HepG2 (cell line): ENCODE measurements at regions not wholly inside any gene's neighbourhood (a gene's known extent, or its start where the extent isn't known, plus 50 kb on each side); places are given as distances from the start of the nearest gene placed in this dataset.

Experiments
- ATAC-seq: fragments of 200-7000 bp; cut with Tn5 transposase; 3 replicates; pipeline ENCODE4 v1.9.1; 2020; ENCODE audit warnings: mild to moderate bottlenecking, moderate library complexity
- BruUV-seq: library from RNA; stranded (reverse); fragments of 400-500 nt; replicated peaks from 2 replicates; lab custom pipeline; 2021; lab: Mats Ljungman, UMichigan
- CTCF ChIA-PET: fragments of 300-600 bp; formaldehyde crosslinking; extraction: SDS; loops from one replicate; lab custom pipeline; 2021; ENCODE audit warnings: low total read pairs, inconsistent platforms, low intra/inter-chr PET ratio; lab: Yijun Ruan, JAX
- POLR2A ChIA-PET: fragments of 350-600 bp; sonication (Branson Sonifier 250); formaldehyde crosslinking; loops from one replicate; lab custom pipeline; 2020; ENCODE audit warnings: antibody characterized with exemption, inconsistent platforms; lab: Yijun Ruan, JAX
- DNase-seq: peaks from one replicate; pipeline ENCODE4 v3.0.0-alpha.2; 2015; ENCODE audit warnings: low spot score
- FAIRE-seq: peaks from 3 replicates; lab custom pipeline; 2011; peaks lifted over from hg19 to GRCh38; lab: Jason Lieb, UNC
- H2AFZ ChIP-seq: one replicate; pipeline ENCODE4 v1.6.1; 2011; ENCODE audit warnings: low read length, inconsistent platforms
- H3K27ac ChIP-seq: fragments of 300-600 bp; 3 replicates; pipeline ENCODE4 v1.8.0; 2011; ENCODE audit warnings: mixed run types, mild to moderate bottlenecking, mixed read lengths, low read length, inconsistent platforms; ENCODE audit not compliant: insufficient read depth; ENCODE audit errors: extremely low read length
- H3K27me3 ChIP-seq, 2 experiments: fragments of 200-600 bp in 1 of 2; 2 replicates in 1 of 2; 3 replicates in 1 of 2; pipeline versions ENCODE4 v1.6.0 to v1.8.0; 2011; ENCODE audit warnings: low read length in 2 of 2, mild to moderate bottlenecking in 2 of 2, moderate library complexity in 2 of 2, inconsistent platforms in 1 of 2; ENCODE audit not compliant: insufficient read depth in 2 of 2, control insufficient read depth in 1 of 2
- H3K36me3 ChIP-seq, 2 experiments: fragments of 200-600 bp in 1 of 2; replicated peaks in 1 of 2; 2 replicates in 1 of 2; 3 replicates in 1 of 2; pipeline versions ENCODE4 v1.5.1 to v1.8.0; 2011; ENCODE audit warnings: low read length in 2 of 2, inconsistent platforms in 1 of 2; ENCODE audit not compliant: insufficient read depth in 2 of 2, control insufficient read depth in 1 of 2
- H3K4me1 ChIP-seq: 2 replicates; pipeline ENCODE4 v1.5.1; 2012; ENCODE audit warnings: low read length, inconsistent platforms; ENCODE audit not compliant: insufficient read depth
- H3K4me2 ChIP-seq: 2 replicates; pipeline ENCODE4 v1.6.0; 2011; ENCODE audit warnings: low read depth, low read length, inconsistent platforms
- H3K4me3 ChIP-seq, 3 experiments: fragments of 200-600 bp in 1 of 3; sonication (generic), shearing (Covaris generic) in 1 of 3; replicated peaks in 1 of 3; 2 replicates each; pipeline ENCODE4 v1.5.1; 2011 to 2016; ENCODE audit warnings: low read length in 3 of 3, inconsistent platforms in 2 of 3, low read depth in 2 of 3, mild to moderate bottlenecking in 2 of 3, control low read depth in 1 of 3, mixed read lengths in 1 of 3; ENCODE audit not compliant: insufficient read depth in 1 of 3
- H3K79me2 ChIP-seq: one replicate; pipeline ENCODE4 v1.6.1; 2011; ENCODE audit warnings: low read length, inconsistent platforms; ENCODE audit not compliant: insufficient read depth
- H3K9ac ChIP-seq: 2 replicates; pipeline ENCODE4 v1.6.0; 2011; ENCODE audit warnings: mild to moderate bottlenecking, low read depth, low read length, inconsistent platforms; ENCODE audit not compliant: insufficient read depth
- H3K9me3 ChIP-seq: 2 replicates; pipeline ENCODE4 v1.5.1; 2012; ENCODE audit warnings: mild to moderate bottlenecking, low read length
- H4K20me1 ChIP-seq: 2 replicates; pipeline ENCODE4 v1.6.0; 2011; ENCODE audit warnings: inconsistent platforms, mild to moderate bottlenecking, low read length, moderate library complexity; ENCODE audit not compliant: insufficient read depth
- CHCHD3 ChIP-seq: sonication (generic); formaldehyde crosslinking; IDR thresholded peaks from 2 replicates; pipeline ENCODE4 v1.8.0; 2022; ENCODE audit warnings: mild to moderate bottlenecking, missing genetic modification reagents, moderate library complexity
- GATAD2A ChIP-seq: IDR thresholded peaks from 2 replicates; pipeline ENCODE4 v1.6.1; 2016
- MAFF ChIP-seq: IDR thresholded peaks from 2 replicates; pipeline ENCODE4 v1.6.1; 2011; ENCODE audit warnings: low read depth, low read length, improper control_type of control experiment
- MAFK ChIP-seq, 2 experiments: IDR thresholded peaks in 1 of 2; conservative IDR thresholded peaks in 1 of 2; 2 replicates each; pipeline ENCODE4 v1.6.1; 2011; ENCODE audit warnings: improper control_type of control experiment in 2 of 2, low read length in 2 of 2
- MZF1 ChIP-seq: sonication (generic); formaldehyde crosslinking; IDR thresholded peaks from 2 replicates; pipeline ENCODE4 v1.8.1; 2023; ENCODE audit warnings: mild to moderate bottlenecking, missing genetic modification reagents, borderline replicate concordance
- WGBS: methylation state at CpG from one replicate; pipeline ENCODE4 v1.1.6; 2017; ENCODE audit warnings: low lambda C conversion rate; 5-methylcytosine and 5-hydroxymethylcytosine counted together
- in situ Hi-C: cut with HindIII; loops from 2 replicates; pipeline ENCODE4 v1.10.0; 2017; ENCODE audit warnings: low pct_unique_long_range_greater_than_20kb; ENCODE audit not compliant: extremely low pct_ligation_motif_present
- intact Hi-C: fragments of 100-400 bp; cut with micrococcal nuclease; formaldehyde crosslinking; loops from one replicate; pipeline ENCODE4 v1.10.0; 2022; ENCODE audit not compliant: unreplicated experiment
- TF ChIP-seq, protein P1 (sequence below), 2 experiments: sonication (generic) in 1 of 2; formaldehyde crosslinking in 1 of 2; IDR thresholded peaks; 2 replicates each; pipeline versions ENCODE4 v1.4.0 to v1.6.1; 2016 to 2020; ENCODE audit warnings: borderline replicate concordance in 1 of 2, low read depth in 1 of 2, mild to moderate bottlenecking in 1 of 2, missing genetic modification reagents in 1 of 2
- TF ChIP-seq, protein P2 (sequence below): sonication (generic); formaldehyde crosslinking; IDR thresholded peaks from 2 replicates; pipeline ENCODE4 v1.8.0; 2022; ENCODE audit warnings: missing genetic modification reagents, mild to moderate bottlenecking, borderline replicate concordance
- TF ChIP-seq, protein P3 (sequence below): sonication (generic); formaldehyde crosslinking; IDR thresholded peaks from 2 replicates; pipeline ENCODE4 v1.4.0; 2020; ENCODE audit warnings: missing genetic modification reagents, borderline replicate concordance

DNA sequence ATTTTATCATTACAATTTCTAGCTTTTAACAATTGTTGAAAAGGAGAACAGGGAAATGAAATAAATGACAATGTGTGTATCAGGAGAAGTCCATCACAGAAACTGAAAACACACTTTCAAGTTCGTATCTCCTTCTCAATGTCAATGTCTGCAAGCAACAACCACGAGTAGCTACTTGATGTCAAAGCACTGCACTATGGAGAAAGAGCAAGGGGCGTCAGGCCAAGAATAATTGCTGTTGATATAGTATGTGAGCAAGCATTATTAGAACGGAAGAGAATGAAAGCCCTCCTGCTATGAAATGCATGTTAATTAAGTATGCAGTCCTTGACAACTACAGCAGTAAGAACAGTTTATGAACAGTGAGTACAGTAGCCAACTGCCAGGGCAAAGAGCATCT, 1250.1 kb downstream of the ZPLD1 start (continued):
- TF ChIP-seq, protein P1, sequence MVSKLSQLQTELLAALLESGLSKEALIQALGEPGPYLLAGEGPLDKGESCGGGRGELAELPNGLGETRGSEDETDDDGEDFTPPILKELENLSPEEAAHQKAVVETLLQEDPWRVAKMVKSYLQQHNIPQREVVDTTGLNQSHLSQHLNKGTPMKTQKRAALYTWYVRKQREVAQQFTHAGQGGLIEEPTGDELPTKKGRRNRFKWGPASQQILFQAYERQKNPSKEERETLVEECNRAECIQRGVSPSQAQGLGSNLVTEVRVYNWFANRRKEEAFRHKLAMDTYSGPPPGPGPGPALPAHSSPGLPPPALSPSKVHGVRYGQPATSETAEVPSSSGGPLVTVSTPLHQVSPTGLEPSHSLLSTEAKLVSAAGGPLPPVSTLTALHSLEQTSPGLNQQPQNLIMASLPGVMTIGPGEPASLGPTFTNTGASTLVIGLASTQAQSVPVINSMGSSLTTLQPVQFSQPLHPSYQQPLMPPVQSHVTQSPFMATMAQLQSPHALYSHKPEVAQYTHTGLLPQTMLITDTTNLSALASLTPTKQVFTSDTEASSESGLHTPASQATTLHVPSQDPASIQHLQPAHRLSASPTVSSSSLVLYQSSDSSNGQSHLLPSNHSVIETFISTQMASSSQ (IDR thresholded peaks at IDR 0.05; ENCODE audit: low read depth) = no peak
- TF ChIP-seq, protein P1 (CRISPR knock-in tag; IDR thresholded peaks at IDR 0.05; ENCODE audit: borderline replicate concordance) = no peak
- TF ChIP-seq, protein P2, sequence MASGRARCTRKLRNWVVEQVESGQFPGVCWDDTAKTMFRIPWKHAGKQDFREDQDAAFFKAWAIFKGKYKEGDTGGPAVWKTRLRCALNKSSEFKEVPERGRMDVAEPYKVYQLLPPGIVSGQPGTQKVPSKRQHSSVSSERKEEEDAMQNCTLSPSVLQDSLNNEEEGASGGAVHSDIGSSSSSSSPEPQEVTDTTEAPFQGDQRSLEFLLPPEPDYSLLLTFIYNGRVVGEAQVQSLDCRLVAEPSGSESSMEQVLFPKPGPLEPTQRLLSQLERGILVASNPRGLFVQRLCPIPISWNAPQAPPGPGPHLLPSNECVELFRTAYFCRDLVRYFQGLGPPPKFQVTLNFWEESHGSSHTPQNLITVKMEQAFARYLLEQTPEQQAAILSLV (CRISPR knock-in tag) = no peak
- TF ChIP-seq MZF1 (CRISPR knock-in tag) (no peak), CHCHD3 (no peak), GATAD2A (no peak)
- TF ChIP-seq, all 625 proteins: peak for 0

DNA sequence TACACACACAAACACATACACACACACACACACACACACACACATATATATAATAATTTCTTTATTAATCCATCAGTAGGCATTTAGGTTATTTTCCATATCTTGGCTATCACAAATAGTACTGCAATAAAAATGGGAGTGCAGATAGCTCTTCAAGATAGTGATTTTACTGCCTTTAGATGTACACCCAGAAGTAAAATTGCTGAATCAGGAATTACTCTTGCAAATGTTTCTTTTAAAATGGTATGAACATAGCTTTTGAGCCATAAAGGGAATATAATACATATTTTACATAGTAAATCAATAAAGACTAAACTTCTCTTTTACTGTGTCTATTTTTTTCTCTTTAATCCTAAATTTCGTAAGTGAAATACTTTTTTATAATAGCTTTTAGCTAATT, 1251.1 kb downstream of the ZPLD1 start:
- Histone ChIP-seq H3K4me1 (no peaks in the 10 kb centered on the region), H3K79me2 (no peaks in the 10 kb centered on the region), H3K27me3 (no peaks in the 10 kb centered on the region), H3K4me3 (no peak overlapping the region), H2AFZ (no peak overlapping the region), H3K36me3 (no peaks in the 10 kb centered on the region), H3K9ac (no peak overlapping the region), H3K9me3 (no peaks in the 10 kb centered on the region), H3K27ac (no peak overlapping the region), H3K4me2 (no peak overlapping the region), H4K20me1 (no peaks in the 10 kb centered on the region)
- WGBS = 0% methylated on average over 1 of the region's 1 CpG
- no TSS peak for BruUV-seq
- POLR2A ChIA-PET = no interaction called here
- DNase-seq = no peak
- CTCF ChIA-PET = no interaction called here
- TF ChIP-seq MAFK (conservative IDR thresholded peaks at IDR 0.05 in 1 of 2, IDR thresholded peaks at IDR 0.05 in 1 of 2; ENCODE audit: low read length in 2 of 2) (peak; percentile 84 to 92), MAFF (peak; percentile 80)
- TF ChIP-seq, protein P3, sequence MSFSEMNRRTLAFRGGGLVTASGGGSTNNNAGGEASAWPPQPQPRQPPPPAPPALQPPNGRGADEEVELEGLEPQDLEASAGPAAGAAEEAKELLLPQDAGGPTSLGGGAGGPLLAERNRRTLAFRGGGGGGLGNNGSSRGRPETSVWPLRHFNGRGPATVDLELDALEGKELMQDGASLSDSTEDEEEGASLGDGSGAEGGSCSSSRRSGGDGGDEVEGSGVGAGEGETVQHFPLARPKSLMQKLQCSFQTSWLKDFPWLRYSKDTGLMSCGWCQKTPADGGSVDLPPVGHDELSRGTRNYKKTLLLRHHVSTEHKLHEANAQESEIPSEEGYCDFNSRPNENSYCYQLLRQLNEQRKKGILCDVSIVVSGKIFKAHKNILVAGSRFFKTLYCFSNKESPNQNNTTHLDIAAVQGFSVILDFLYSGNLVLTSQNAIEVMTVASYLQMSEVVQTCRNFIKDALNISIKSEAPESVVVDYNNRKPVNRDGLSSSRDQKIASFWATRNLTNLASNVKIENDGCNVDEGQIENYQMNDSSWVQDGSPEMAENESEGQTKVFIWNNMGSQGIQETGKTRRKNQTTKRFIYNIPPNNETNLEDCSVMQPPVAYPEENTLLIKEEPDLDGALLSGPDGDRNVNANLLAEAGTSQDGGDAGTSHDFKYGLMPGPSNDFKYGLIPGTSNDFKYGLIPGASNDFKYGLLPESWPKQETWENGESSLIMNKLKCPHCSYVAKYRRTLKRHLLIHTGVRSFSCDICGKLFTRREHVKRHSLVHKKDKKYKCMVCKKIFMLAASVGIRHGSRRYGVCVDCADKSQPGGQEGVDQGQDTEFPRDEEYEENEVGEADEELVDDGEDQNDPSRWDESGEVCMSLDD (CRISPR knock-in tag) = no peak
- FAIRE-seq = no peak
- intact Hi-C loops (no loop called here), in situ Hi-C loops (no loop called here)
- ATAC-seq = no peak
